ENCODE measurements at regions not wholly inside any gene's neighbourhood (a gene's known extent, or its start where the extent isn't known, plus 50 kb on each side); places are given as distances from the start of the nearest gene placed in this dataset.
A peak's percentile ranks its signal among the peaks of the same experiment; 100 is the strongest.
"Not testable (repeated sequence)": the region's sequence is repeated elsewhere in the genome, so short reads cannot be mapped to it uniquely, and the experiment has no call there.

DNA sequence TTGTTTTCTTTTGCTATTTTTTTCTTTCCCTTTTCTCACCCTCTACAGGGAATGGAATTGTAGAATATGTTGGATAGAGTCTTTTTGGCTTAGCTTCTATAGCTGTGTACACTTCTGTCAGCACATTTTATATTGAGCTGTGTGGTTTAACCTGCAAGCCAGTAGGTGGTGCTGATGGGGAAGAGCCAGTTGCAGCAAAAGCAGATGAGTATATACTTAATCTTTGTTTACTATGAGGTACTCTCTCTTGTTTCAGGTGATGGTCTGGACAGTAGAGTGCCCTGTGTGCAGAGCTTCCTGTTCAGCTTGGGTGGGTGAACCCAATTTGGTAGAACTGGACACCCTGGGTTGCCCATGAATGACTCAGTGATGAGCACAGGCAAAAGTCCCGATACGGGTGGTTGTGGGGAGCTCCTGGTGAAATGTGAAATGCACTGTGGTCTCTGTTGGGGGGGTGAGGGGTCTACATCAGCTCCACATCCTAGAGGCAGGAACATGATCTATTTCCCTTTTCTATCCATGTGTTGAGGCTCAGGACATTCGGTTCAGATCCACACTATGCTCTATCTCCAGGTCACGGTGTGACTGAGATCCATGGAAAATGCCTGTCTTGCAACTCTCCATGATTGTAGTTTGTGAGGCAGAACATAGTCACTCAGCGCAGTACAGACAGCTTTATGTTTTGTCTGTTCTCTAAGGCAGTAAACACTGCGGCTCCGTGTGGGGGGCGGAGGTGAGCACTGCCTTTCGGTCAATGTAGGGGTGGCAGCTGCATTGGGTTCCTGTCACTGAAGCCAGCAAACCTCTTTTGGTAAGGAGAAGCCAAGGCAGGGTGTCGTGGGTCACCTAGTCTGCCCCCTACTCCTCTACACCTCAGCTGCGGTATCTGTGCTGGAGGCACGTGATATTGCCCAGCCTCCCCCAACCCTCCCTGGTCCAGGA is 353.2 kb downstream of the PRR16 start:
- DNase-seq: peak; percentile 20

DNA sequence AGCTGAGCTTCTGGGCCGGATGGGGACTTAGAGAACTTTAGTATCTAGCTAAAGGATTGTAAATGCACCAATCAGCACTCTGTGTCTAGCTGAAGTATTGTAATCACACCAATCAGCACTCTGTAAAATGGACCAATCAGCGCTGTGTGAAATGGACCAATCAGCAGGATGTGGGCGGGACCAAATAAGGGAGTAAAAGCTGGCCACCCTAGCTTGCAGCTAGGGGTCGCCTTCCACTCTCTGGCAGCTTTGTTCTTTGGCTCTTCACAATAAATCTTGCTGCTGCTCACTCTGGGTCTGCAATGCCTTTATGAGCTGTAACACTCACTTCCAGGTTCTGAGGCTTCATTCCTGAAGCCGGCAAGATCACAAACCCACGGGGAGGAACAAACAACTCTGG is 354.0 kb downstream of the PRR16 start:
- DNase-seq: no peak

DNA sequence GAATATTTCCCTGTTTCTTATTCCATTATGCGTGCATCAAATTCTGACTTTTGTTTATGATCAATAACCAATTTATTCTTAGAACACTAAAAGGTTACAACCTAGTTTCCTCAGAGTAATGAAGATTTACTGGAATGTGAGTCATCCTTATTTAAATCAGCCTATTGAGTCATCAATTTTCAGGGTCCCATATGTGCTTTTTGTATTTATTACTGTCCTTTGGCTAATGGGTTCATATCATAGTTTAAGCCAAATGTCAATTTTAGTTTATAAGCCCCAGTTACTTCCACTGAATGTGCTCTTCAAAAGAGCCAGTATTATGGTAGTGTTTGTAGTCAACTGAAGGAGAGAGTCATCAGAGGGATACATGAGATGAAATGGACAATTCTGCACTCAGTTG is 359.2 kb downstream of the PRR16 start:
- DNase-seq: no peak

DNA sequence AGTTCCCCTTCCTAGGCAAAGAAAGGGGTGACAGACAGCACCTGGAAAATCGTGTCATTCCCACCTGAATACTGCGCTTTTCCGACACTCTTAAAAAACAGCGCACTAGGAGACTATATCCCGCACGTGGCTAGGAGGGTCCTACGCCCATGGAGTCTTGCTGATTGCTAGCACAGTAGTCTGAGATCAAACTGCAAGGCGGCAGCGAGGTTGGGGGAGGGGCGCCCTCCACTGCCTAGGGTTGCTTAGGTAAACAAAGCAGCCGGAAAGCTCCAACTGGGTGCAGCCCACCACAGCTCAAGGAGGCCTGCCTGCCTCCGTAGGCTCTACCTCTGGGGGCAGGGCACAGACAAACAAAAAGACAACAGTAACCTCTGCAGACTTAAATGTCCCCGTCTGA is 367.5 kb downstream of the PRR16 start:
- not testable (repeated sequence) for DNase-seq

DNA sequence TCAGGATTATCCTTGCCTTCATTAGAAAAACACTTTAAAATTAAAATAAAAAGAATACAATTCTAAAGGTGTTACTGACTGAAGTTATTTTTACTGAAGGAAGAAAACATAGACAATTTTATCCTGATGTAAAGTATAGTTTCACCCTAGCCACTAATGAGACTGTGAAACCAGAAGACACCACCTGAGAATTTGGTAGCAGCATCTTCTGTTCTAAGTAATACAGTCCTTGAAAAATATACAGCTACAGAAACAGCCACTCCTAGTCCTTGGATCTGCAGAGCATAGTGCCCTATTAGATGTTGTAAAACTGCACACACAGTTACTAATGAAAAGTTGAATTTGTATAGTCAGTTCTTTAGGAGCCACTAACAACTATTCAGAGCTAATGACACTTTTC is 377.7 kb downstream of the PRR16 start:
- no peak for DNase-seq

DNA sequence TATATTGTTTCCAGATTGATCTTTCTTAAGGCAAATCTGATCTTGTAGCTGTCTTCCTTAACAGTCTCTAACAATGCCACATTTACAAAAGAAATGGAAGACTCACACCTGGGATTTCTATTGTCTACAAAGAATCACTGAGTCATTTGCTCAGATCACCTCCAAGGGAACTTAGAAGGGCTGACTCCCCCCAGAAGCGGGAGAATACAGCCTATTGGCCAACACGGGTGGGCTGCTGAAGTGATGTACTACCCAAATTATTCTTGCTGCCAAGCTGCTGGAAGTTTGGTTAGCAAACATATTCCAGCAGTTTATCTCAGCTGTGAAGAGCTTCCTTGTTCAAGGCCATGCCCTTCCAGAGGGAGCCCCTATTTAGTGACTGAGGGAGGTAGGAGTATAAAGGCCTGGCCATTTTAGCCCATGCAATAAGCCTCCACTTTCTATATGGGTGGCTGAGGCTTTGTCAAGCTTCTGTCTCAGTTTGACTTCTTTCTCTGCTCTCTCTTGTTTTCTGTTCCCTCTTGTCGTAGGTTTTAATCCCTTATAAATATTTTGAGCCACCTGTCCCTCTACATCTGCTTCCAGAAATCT is 379.4 kb downstream of the PRR16 start:
- no peak for DNase-seq

DNA sequence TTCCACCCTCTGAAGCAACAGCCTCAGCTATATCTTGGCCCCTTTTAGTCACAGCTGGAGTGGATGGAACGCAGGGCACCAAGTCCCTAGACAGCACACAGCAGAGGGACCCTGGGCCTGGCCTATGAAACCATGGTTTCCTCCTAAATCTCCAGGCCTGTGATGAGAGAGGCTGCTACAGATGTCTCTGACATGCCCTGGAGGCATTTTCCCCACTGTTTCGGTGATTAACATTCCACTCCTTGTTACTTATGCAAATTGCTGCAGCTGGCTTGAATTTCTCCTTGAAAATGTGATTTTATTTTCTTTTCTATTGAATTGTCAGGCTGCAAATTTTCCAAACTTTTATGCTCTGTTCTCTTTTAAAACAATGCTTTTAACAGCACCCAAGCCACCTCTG is 384.8 kb downstream of the PRR16 start:
- no peak for DNase-seq

DNA sequence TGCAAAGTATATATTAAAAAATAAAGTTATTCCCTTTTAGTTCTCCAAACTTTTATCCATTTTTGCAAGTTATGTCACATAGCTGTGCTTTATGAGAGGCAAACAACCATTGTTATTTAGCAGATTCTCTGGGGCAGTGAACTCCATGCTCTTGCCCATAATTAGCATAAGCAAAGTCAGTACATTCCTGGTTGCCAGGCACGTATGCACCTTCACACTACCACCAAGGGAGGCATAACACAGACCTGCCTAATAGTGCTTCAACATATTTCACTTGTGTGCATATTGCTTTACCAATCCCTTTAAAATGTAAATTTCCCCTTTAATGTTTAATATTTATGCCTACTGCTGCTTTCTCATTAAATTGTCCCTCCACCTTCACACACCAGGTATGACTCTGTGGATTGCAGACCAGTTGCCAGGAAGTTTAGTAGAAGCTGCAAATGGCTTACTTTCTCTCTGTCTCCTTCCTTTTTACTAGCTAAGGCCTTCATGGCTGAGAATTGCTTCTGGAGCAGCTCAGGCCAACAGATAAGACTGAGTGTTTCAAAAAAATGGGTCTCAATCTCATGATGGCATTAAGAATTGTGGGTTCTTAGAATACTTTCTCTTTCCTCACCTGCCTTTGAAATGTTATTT is 388.2 kb downstream of the PRR16 start:
- no peak for DNase-seq

DNA sequence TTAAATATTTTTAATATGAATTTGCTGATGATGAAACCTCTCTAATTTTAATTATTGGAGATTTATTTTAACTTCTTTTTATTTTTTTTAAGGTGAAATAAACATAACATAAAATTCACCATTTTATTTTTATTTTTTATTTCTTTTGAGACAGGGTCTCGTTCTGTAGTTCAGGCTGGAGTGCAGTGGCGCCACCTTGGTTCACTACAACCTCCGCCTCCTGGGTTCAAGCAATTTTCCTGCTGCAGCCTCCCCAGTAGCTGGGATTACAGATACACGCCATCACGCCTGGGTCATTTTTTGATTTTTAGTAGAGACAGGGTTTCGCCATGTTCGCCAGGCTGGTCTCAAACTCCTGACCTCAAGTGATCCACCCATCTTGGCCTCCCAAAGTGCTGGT is 402.9 kb downstream of the PRR16 start:
- DNase-seq: no peak

DNA sequence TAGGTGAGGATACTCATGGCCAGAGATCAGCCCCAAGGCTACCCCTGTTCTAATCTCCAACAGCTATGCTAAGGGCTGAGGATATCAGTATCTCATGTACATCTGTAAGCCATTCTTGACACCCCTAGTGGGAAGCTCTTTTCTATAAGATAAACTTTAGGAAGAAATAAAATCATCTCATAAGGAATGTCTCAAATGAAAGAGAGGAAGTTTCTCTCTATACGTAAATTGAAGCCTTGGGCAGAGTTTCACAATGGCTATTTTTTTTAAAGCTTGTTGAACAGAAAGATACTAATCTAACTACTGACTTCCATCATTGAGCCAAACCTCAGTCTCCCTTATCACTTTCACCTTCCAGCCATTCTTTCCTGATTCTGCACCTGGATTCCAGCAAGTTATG is 405.7 kb downstream of the PRR16 start:
- no peak for DNase-seq

DNA sequence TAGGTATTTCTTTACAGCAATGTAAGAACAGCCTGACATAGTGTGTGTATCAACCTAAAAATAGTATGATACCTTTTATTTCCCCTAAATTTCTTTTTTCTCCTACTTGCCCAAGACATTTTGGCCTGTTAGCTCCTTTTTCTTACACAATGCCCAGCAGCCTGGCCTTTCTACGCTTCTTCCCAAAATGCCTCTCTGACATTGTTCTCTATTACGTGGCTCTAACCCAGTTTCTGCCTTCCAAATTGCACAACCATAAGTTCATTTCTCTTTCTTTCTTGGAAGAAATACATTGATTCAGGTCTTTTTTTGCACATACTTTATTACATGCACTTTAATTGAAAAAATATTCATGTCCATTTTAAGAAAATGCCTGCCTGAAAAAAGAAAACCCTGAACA is 408.2 kb downstream of the PRR16 start:
- no peak for DNase-seq

DNA sequence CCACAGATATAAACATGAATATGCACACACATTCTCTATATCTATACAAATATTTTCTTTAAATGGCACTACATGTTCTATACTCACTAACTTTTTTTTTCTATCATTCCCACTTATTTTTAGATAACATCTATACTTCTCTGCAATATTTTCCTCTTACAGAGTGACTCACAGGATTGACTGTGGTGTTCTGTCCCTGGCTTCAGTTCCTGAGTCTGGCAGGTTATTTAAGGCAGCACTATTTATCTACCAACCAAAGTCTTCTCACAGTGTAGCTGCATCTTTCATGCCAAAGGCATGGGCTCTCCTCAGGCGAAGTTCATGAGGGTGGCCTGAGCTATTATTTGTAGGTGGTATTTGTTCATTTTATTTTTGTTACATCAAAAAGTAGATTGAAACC is 409.0 kb downstream of the PRR16 start:
- no peak for DNase-seq

DNA sequence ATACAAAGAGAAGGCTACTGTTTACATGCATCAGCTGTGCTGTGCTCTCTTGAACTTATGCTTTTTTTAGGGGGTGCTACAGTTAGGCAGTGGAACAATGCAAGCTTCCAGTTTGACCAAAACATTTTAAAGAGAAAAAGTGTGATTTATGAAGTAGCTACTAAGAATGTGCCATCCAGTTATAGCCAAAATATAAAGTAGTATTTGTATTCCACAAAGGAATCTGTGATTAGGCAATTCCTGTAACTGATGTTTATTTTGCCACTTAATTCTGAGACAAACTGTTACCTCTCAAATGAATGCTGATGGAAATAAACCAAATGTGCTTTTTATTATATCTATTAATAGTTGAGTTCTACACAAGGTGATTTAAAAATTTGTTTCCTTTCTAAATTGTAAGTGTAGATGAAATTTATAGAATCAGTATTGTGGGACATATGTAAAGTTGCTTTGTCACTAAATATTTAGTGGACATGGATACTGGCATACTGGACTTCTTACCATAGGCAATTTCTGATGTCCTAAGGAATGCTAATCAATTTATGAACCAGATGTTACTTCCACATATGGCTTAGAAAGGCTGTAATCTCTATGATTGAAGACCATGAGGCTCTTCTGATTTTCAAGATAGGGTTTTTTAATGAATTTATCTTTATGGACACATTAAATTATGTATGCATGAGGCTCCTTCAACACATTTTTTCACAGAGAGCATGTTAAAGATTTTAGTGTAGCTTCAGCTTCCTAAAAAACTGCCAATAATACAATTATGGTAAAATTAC is 410.2 kb downstream of the PRR16 start:
- DNase-seq: no peak

DNA sequence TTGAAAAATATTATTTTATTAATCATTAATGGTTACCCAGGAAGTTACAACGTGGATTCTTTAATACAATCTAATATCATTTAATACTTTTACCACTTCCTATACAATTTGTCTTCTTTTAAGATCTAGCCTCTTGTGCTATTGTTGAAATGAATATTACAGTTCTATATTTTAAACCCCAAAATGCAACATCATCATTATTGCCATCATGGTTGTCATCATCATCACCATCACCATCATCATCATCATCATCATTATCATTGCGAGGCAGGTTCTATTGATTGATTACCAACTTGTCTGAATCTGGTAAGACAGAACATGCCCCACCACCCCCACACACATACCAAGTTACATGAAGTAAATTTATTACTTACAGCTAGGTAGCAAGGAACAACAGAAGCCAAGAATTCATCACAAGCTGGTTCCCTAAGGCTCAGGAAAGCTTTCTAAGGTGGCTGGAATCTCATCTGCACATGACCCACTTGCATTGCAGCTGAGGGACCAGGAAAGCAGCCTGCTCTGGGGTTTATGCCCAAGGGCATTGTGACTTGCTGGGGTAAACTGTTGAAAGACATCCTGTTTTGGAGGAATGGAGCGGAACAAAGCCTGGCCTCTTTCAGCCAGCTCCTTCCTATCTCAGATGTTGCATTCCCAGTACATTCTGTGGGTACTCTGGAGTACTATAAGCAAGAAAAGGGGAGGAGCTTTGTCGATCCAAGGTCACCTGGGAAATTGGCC is 418.1 kb downstream of the PRR16 start:
- DNase-seq: no peak

DNA sequence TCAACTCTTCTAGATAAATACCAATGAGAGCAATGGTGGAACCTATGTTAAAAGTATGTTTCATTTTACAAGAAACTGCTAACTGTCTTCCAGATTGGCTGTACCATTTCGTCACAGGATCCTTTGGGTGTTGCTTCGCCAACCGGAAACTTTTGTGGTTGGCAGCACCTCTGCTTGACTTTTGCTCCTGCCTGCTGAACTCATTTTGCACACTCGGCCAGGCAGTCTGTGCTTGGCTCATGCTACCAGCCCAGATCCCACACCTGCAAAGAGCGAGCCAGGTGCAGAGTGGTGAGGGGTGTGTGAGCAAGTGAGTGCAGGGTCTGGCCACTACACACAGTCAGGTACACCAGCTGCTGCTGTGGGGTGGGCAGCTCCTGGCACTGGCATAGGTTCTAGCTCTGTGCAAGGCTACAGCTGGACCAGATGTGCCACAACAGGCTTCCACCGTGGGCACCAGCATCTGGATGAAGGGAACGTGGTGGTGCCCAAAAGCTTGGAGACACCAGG is 422.3 kb downstream of the PRR16 start:
- no peak for DNase-seq

DNA sequence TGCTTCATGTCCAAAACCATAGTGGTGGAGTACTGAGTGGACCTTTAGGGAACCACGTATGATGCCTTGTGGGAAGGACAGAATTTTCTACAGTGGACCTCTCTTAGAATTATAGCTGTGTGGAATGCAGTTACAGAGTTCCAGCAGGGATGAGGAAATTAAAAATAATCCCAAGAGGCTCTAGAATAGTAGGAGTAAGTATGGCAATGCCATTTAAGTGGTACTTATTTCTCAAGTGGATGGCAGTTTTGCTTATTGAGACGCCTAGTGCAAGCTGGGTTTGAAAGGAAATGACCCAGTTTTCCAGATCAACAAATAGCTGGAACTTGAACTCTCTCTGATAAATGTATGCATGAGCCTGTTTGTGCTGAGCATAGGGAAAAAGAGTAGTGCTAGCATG is 431.6 kb downstream of the PRR16 start:
- DNase-seq: no peak

DNA sequence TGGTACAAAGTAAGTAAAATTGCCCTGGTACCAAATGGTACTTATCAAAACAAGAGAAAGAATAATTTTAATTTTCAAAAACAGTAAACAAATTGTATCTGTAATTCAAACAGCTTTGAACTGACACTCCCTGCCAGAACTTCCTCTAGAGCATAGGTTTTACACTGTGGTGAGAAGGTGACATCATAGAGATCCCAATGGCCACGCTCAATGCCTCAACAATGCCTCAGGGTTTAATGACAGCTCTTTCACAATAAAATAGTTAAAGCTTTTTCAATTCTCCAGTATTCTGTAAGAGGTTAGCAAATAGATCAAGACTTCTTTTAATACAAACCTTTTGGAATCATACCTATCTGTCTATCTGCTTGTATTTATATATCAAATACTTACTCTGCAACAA is 437.1 kb downstream of the PRR16 start:
- DNase-seq: no peak

DNA sequence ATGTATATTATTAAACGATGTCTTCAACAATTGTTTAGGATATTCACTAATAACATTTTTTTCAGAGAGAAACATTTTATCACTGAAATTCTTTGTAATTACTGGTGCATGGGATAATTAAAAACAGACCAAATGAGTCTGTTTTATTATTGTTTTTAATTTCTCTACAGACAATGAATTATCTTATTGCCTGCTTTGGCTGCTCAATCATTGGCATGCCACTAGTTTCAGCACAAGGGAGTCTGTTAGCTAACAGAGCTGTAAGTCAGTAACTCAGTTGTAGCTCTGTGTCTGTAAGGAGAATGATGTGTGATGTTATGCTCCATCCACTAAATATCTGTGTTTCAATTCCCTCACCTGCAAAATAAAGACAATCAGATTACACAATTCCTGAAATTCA is 443.9 kb downstream of the PRR16 start:
- no peak for DNase-seq

DNA sequence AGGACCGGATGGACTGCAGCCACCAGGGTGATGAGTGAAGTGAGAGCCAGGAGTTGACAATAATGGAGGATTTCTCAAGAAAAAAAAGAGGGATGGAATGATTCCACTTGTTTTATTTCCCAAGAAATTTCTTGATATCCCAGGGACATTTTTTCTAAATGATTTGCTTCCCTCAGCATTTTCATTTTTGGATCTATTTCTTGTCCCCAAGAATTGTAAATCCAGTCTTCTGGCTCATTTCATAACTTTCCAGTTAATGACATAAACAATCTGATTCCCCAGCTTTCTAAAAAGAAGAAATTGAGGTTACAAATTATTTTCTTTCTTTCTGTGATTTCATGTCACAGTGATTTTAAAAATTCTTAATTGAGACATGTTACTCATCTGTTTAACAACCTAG is 446.5 kb downstream of the PRR16 start:
- no peak for DNase-seq

DNA sequence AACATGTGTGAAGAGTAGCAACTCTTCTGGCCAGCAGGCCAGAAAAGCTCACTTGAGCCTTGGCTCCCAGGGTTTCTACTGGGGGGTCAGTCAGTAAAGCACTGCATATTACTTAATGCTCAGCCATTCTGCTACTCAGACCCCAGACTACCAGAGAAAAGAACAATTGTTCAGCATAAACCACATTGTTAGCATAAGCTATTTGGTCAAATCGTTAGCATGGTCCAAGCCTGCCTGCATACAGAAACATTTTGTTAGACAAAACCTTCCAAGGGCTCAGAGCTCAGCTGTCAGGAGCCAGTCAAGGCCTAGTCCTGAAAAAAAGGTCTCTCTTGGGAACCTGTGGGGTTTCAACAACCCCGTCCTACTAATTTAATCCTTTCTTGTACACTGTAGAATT is 449.3 kb downstream of the PRR16 start:
- DNase-seq: no peak

DNA sequence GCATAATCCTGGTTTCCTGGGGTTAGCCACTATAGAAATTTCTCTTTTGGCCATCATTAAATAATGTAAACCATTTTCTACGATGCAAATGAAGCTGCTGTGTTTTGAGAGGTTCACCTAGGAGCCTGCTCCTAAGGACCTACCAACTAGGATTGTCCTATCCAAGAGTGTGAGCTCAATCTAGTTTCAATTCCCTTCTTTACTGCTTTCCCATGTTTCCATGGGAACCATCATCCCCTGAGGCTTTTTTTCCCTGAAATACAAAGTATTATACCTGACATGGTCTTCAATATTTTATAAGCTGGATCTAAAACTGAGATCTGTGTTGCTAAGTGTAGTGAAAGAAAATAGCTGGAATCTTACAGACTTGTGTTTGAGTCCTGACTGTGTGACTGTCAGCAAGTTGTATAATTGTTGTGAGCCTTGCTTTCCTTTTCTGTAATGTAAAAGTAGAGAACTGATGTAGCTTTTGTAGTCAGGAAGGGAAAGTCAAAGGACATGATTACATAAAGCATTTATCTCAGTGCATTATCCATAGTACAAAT is 453.2 kb downstream of the PRR16 start:
- no peak for DNase-seq

DNA sequence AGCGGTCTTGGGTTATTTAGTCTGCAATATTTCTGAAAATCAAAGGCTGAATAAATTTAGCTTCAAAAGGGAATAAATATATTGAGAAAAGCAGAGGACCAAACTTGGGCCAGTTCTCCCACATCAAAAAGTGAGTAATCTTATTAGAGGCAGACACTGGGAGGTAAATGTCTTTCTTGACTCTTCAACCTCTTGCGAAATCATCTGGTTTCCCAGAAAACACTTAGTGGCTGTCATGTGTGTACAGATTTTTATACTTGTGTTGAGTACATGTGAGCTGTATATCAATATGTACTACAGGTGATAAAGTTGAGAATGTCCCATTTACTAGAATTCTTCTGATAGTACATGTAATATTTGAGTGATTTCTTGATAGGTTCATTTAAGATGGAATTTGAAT is 454.9 kb downstream of the PRR16 start:
- DNase-seq: no peak
